ENCODE measurements at regions not wholly inside any gene's neighbourhood (a gene's known extent, or its start where the extent isn't known, plus 50 kb on each side); places are given as distances from the start of the nearest gene placed in this dataset.

- peaks cover 0 to 6% (median 2%) of the 10 kb centered on the region in 3 donors for H3K36me3 ChIP-seq
- no peak for DNase-seq (ENCODE audit: low spot score in 2 of 2)
- H3K4me3 ChIP-seq, result no peak overlapping the region
- H3K27ac ChIP-seq, result peak overlapping the region in 3 of 4 donors; percentile 1 to 20 (median 15)
- 79 to 89% methylated on average over 9 of the region's 9 CpGs for WGBS, 2 donors
- no peaks in the 10 kb centered on the region for H3K27me3 ChIP-seq
- H3K9me3 ChIP-seq, result no peaks in the 10 kb centered on the region
- peaks cover 0 to 93% (median 47%) of the 10 kb centered on the region in 4 donors for H3K4me1 ChIP-seq
- TF ChIP-seq EP300 (IDR thresholded peaks at IDR 0.05), result no peak
- TF ChIP-seq POLR2A (IDR thresholded peaks at IDR 0.05), result no peak
- TF ChIP-seq, protein P1, sequence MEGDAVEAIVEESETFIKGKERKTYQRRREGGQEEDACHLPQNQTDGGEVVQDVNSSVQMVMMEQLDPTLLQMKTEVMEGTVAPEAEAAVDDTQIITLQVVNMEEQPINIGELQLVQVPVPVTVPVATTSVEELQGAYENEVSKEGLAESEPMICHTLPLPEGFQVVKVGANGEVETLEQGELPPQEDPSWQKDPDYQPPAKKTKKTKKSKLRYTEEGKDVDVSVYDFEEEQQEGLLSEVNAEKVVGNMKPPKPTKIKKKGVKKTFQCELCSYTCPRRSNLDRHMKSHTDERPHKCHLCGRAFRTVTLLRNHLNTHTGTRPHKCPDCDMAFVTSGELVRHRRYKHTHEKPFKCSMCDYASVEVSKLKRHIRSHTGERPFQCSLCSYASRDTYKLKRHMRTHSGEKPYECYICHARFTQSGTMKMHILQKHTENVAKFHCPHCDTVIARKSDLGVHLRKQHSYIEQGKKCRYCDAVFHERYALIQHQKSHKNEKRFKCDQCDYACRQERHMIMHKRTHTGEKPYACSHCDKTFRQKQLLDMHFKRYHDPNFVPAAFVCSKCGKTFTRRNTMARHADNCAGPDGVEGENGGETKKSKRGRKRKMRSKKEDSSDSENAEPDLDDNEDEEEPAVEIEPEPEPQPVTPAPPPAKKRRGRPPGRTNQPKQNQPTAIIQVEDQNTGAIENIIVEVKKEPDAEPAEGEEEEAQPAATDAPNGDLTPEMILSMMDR (IDR thresholded peaks at IDR 0.05), result no peak
Observed at GRCh38 chr7:130927564-130927963, 193.6 kb upstream of the KLF14 start.

GRCh38 chr7:130929896-130930659 is 196.1 kb upstream of the KLF14 start:
- DNase-seq (ENCODE audit: low spot score in 2 of 2), result no peak
- H3K27ac ChIP-seq, result peak overlapping the region in 3 of 4 donors; percentile 60 to 71 (median 64)
- H3K27me3 ChIP-seq, result no peaks in the 10 kb centered on the region
- peaks cover 0 to 13% (median 2%) of the 10 kb centered on the region in 3 donors for H3K36me3 ChIP-seq
- peaks cover 0 to 85% (median 27%) of the 10 kb centered on the region in 4 donors for H3K4me1 ChIP-seq
- 77 to 81% methylated on average over 4 of the region's 4 CpGs for WGBS, 2 donors
- TF ChIP-seq POLR2A (IDR thresholded peaks at IDR 0.05) (no peak), EP300 (IDR thresholded peaks at IDR 0.05) (peak in 1 of 2 donors; percentile 42)
- TF ChIP-seq, protein P1 (IDR thresholded peaks at IDR 0.05), result no peak
- H3K4me3 ChIP-seq, result no peak overlapping the region
- H3K9me3 ChIP-seq, result no peaks in the 10 kb centered on the region

DNA sequence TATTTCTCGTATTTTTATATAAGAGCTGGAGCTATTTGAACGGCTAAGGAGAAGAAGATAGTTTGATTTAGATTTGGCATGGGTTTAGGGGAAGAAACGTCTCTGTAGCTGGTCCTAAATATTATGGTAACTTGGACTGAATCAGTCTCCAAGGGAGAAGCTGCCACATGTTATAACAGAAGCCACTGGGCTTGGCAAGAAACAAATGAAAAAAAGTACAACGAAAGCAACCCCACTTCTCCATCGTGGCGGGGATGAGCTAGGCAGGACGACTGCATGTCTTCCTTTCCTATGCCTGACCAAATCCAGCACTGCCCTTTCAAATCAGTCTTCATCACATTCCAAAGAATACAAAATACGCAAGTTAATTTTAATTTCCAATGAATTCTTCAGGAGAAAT is 196.7 kb upstream of the KLF14 start:
- DNase-seq (ENCODE audit: low spot score in 2 of 2), result no peak
- no peak overlapping the region for H3K4me3 ChIP-seq
- TF ChIP-seq, protein P1 (IDR thresholded peaks at IDR 0.05), result no peak
- TF ChIP-seq EP300 (IDR thresholded peaks at IDR 0.05) (no peak), POLR2A (IDR thresholded peaks at IDR 0.05) (no peak)
- WGBS, 2 donors, result 72% methylated on average over 8 of the region's 8 CpGs
- H3K36me3 ChIP-seq, result peaks cover 0 to 19% (median 2%) of the 10 kb centered on the region in 3 donors
- H3K4me1 ChIP-seq, result peaks cover 0 to 79% (median 24%) of the 10 kb centered on the region in 4 donors
- H3K27ac ChIP-seq, result peak overlapping the region in 3 of 4 donors; percentile 60 to 71 (median 64)
- no peaks in the 10 kb centered on the region for H3K27me3 ChIP-seq
- H3K9me3 ChIP-seq, result no peaks in the 10 kb centered on the region

DNA sequence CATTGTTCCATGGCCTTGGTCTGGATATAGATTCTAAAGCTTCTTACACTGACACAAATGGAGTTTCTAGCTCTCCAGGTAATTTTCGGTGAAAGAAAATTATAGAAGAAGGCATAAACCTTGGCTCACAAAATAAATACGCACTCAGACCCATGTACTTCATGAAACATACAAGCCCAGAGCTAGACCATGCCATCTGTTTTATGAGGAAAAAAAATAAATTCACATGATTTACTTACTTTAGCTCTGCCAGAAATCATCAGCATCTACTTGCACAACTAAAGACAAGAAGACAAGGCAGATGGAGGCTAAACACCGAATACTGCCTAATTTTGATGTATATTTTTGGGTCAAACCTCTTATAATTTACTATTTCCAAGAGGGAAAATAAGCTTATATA is 197.4 kb upstream of the KLF14 start:
- TF ChIP-seq, protein P1 (IDR thresholded peaks at IDR 0.05), result no peak
- TF ChIP-seq POLR2A (IDR thresholded peaks at IDR 0.05) (no peak), EP300 (IDR thresholded peaks at IDR 0.05) (no peak)
- Histone ChIP-seq H3K27ac (peak overlapping the region in 3 of 4 donors; percentile 60 to 71 (median 64)), H3K4me3 (no peak overlapping the region), H3K4me1 (peaks cover 0 to 77% (median 21%) of the 10 kb centered on the region in 4 donors), H3K36me3 (peaks cover 0 to 23% (median 2%) of the 10 kb centered on the region in 3 donors), H3K9me3 (no peaks in the 10 kb centered on the region), H3K27me3 (no peaks in the 10 kb centered on the region)
- 95 to 99% methylated on average over 3 of the region's 3 CpGs for WGBS, 2 donors
- no peak for DNase-seq (ENCODE audit: low spot score in 2 of 2)

DNA sequence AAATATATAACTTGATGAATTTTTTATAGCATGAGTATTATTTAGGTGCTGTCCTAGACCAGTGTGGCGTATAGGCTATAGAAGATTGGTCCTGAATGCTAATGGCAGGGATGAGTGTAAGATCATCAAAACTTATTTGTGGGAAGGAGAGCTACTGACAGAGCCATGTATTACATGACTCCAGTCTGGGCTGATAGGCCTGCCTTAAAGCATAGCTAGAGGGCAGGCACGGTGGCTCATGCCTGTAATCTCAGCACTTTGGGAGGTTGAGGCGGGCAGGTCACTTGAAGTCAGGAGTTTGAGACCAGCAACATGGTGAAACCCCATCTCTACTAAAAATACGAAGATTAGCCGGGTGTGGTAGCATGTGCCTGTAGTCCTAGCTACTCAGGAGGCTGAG is 198.1 kb upstream of the KLF14 start:
- WGBS, 2 donors, result 94 to 98% methylated on average over 5 of the region's 5 CpGs
- TF ChIP-seq, protein P1 (IDR thresholded peaks at IDR 0.05), result no peak
- TF ChIP-seq POLR2A (IDR thresholded peaks at IDR 0.05), result no peak
- TF ChIP-seq EP300 (IDR thresholded peaks at IDR 0.05), result no peak
- no peak for DNase-seq (ENCODE audit: low spot score in 2 of 2)
- no peak overlapping the region for H3K4me3 ChIP-seq
- H3K27ac ChIP-seq, result peak overlapping the region in 3 of 4 donors; percentile 60 to 71 (median 64)
- peaks cover 0 to 77% (median 21%) of the 10 kb centered on the region in 4 donors for H3K4me1 ChIP-seq
- H3K27me3 ChIP-seq, result no peaks in the 10 kb centered on the region
- peaks cover 0 to 23% (median 2%) of the 10 kb centered on the region in 3 donors for H3K36me3 ChIP-seq
- H3K9me3 ChIP-seq, result no peaks in the 10 kb centered on the region

All from tibial nerve (tissue), 4 donors.